Pancreas (tissue), 10 donors: ENCODE measurements at regions not wholly inside any gene's neighbourhood (a gene's known extent, or its start where the extent isn't known, plus 50 kb on each side); places are given as distances from the start of the nearest gene placed in this dataset.

Source experiments
- ATAC-seq, 4 donors: fragments of 200-7000 bp; cut with Tn5 transposase; one replicate each; pipeline versions ENCODE4 v1.8.0 to v1.9.1; 2020; ENCODE audit warnings: mild to moderate bottlenecking in 4 of 4, moderate library complexity in 4 of 4
- DNase-seq, 6 donors: peaks; one replicate each; pipeline ENCODE4 v3.0.0-alpha.2; 2020
- FAIRE-seq: peaks from 2 replicates; lab custom pipeline; 2012; peaks lifted over from hg19 to GRCh38; lab: Jason Lieb, UNC
- H3K27ac ChIP-seq, 4 donors: fragments of 200-600 bp; sonication (generic); 1 replicate in 3 of 4; 2 replicates in 1 of 4; pipeline versions ENCODE4 v1.5.0 to v1.8.0; 2020
- H3K27me3 ChIP-seq, 4 donors: fragments of 200-600 bp; one replicate each; pipeline ENCODE4 v1.8.0; 2021
- H3K36me3 ChIP-seq, 3 donors: fragments of 200-600 bp; sonication (generic) in 1 of 3; one replicate each; pipeline versions ENCODE4 v1.5.0 to v1.8.0; 2020 to 2021
- H3K4me1 ChIP-seq, 3 donors: fragments of 200-600 bp; one replicate each; pipeline ENCODE4 v1.8.0; 2021
- H3K4me3 ChIP-seq, 4 donors: fragments of 200-600 bp; sonication (generic) in 2 of 4; one replicate each; pipeline versions ENCODE4 v1.5.0 to v1.8.0; 2020 to 2021
- H3K9me3 ChIP-seq, 4 donors: fragments of 200-600 bp; one replicate each; pipeline ENCODE4 v1.8.0; 2021
- CTCF ChIP-seq, 4 donors: fragments of 200-600 bp; sonication (generic) in 3 of 4; IDR thresholded peaks; one replicate each; pipeline versions ENCODE4 v1.5.0 to v1.8.0; 2021; ENCODE audit warnings: antibody characterized with exemption in 4 of 4
- WGBS, 2 donors: extraction: QIAGEN DNeasy Blood & Tissue Kit; methylation state at CpG; one replicate each; pipeline ENCODE4 v1.1.7; 2013; 5-methylcytosine and 5-hydroxymethylcytosine counted together
- intact Hi-C, 3 donors: fragments of 100-400 bp; cut with DNase I; formaldehyde crosslinking; loops; one replicate each; pipeline versions ENCODE4 v1.11.1 to v1.14.2; 2022
- donor health status: healthy with polysubstance abuse.
- donor health status: DM: no; HTN: no; CAD: no; lungs with moderate emphysema.
- donor health status: DM: no; HTN: no; CAD: no.
- donor health status: control.
- donor health status: control.
- donor health status: Bipolar disorder and iron deficiency.
- donor health status: DM: yes; HTN: yes; CAD: no.
- donor health status: DM: no; HTN: no; CAD: no.
- donor health status: DM: no; HTN: no; CAD: no.
- donor health status: DM: yes; HTN: yes; CAD: no.

- no peaks in the 10 kb centered on the region for H3K36me3 ChIP-seq
- no peaks in the 10 kb centered on the region for H3K4me1 ChIP-seq
- H3K4me3 ChIP-seq, result no peak overlapping the region
- no peaks in the 10 kb centered on the region for H3K27me3 ChIP-seq
- no peak for FAIRE-seq
- no peaks in the 10 kb centered on the region for H3K9me3 ChIP-seq
- TF ChIP-seq CTCF (IDR thresholded peaks at IDR 0.05), result no peak
- no peak for ATAC-seq
- no peak for DNase-seq
- intact Hi-C loops, result no loop called here
- no peak overlapping the region for H3K27ac ChIP-seq
- WGBS, 2 donors, result 69 to 76% methylated on average over 1 of the region's 1 CpG
Observed at GRCh38 chr5:68646144-68646543, 430.6 kb downstream of the PIK3R1 start.

- DNase-seq (no peak), FAIRE-seq (no peak), ATAC-seq (no peak)
- no peaks in the 10 kb centered on the region for H3K27me3 ChIP-seq
- intact Hi-C loops, result no loop called here
- no peaks in the 10 kb centered on the region for H3K9me3 ChIP-seq
- no peak overlapping the region for H3K27ac ChIP-seq
- no peaks in the 10 kb centered on the region for H3K36me3 ChIP-seq
- no peak for TF ChIP-seq CTCF (IDR thresholded peaks at IDR 0.05)
- WGBS, 2 donors, result 85 to 88% methylated on average over 3 of the region's 3 CpGs
- no peak overlapping the region for H3K4me3 ChIP-seq
- no peaks in the 10 kb centered on the region for H3K4me1 ChIP-seq
Observed at GRCh38 chr5:68647743-68648142, 432.2 kb downstream of the PIK3R1 start.

- TF ChIP-seq CTCF (IDR thresholded peaks at IDR 0.05), result no peak
- no peak for DNase-seq
- Histone ChIP-seq H3K27ac (no peak overlapping the region), H3K4me1 (no peaks in the 10 kb centered on the region), H3K36me3 (no peaks in the 10 kb centered on the region), H3K27me3 (no peaks in the 10 kb centered on the region), H3K4me3 (no peak overlapping the region), H3K9me3 (no peaks in the 10 kb centered on the region)
- FAIRE-seq, result no peak
- no peak for ATAC-seq
- 64 to 66% methylated on average over 8 of the region's 8 CpGs for WGBS, 2 donors
- intact Hi-C loops, result no loop called here
Observed at GRCh38 chr5:68648944-68649857, 433.6 kb downstream of the PIK3R1 start.

GRCh38 chr5:68652534-68652965 lies 437.0 kb downstream of the PIK3R1 start:
- Histone ChIP-seq H3K36me3 (no peaks in the 10 kb centered on the region), H3K27me3 (no peaks in the 10 kb centered on the region), H3K27ac (no peak overlapping the region), H3K4me3 (no peak overlapping the region), H3K9me3 (no peaks in the 10 kb centered on the region), H3K4me1 (no peaks in the 10 kb centered on the region)
- no peak for TF ChIP-seq CTCF (IDR thresholded peaks at IDR 0.05)
- ATAC-seq, result peak in 3 of 4 donors; percentile 46 to 70 (median 60)
- no peak for FAIRE-seq
- intact Hi-C loops, result no loop called here
- DNase-seq, result peak in 1 of 6 donors; percentile 29
- 55 to 68% methylated on average over 3 of the region's 3 CpGs for WGBS, 2 donors

- DNase-seq (no peak), FAIRE-seq (no peak), ATAC-seq (no peak)
- Histone ChIP-seq H3K4me3 (no peak overlapping the region), H3K4me1 (no peaks in the 10 kb centered on the region), H3K9me3 (no peaks in the 10 kb centered on the region), H3K36me3 (no peaks in the 10 kb centered on the region), H3K27me3 (no peaks in the 10 kb centered on the region), H3K27ac (no peak overlapping the region)
- no peak for TF ChIP-seq CTCF (IDR thresholded peaks at IDR 0.05)
- intact Hi-C loops, result no loop called here
Observed at GRCh38 chr5:68653471-68653870, 437.9 kb downstream of the PIK3R1 start.
